ENCODE measurements at regions not wholly inside any gene's neighbourhood (a gene's known extent, or its start where the extent isn't known, plus 50 kb on each side); places are given as distances from the start of the nearest gene placed in this dataset.
A peak's percentile ranks its signal among the peaks of the same experiment; 100 is the strongest.

- no peak for DNase-seq (ENCODE audit: low spot score)
Observed at GRCh38 chr9:107992271-107992670, 502.7 kb upstream of the KLF4 start.

- no peak for DNase-seq (ENCODE audit: low spot score)
Observed at GRCh38 chr9:107991581-107991980, 502.0 kb upstream of the KLF4 start.

- DNase-seq (ENCODE audit: low spot score): peak; percentile 71
Observed at GRCh38 chr9:107989544-107989943, 500.0 kb upstream of the KLF4 start.

- peak; percentile 24 for DNase-seq (ENCODE audit: low spot score)
Observed at GRCh38 chr9:107989099-107989498, 499.5 kb upstream of the KLF4 start.

- no peak for DNase-seq (ENCODE audit: low spot score)
Observed at GRCh38 chr9:107984956-107985355, 495.4 kb upstream of the KLF4 start.

- peak; percentile 41 for DNase-seq (ENCODE audit: low spot score)
Observed at GRCh38 chr9:107983762-107984161, 494.2 kb upstream of the KLF4 start.

- DNase-seq (ENCODE audit: low spot score): peak; percentile 53
Observed at GRCh38 chr9:107983181-107983603, 493.6 kb upstream of the KLF4 start.

- no peak for DNase-seq (ENCODE audit: low spot score)
Observed at GRCh38 chr9:107982745-107983144, 493.2 kb upstream of the KLF4 start.

GRCh38 chr9:107982001-107982400 lies 492.4 kb upstream of the KLF4 start:
- DNase-seq (ENCODE audit: low spot score): no peak

- DNase-seq (ENCODE audit: low spot score): no peak
Observed at GRCh38 chr9:107980984-107981383, 491.4 kb upstream of the KLF4 start.

- DNase-seq (ENCODE audit: low spot score): peak; percentile 12
Observed at GRCh38 chr9:107976767-107977166, 487.2 kb upstream of the KLF4 start.

GRCh38 chr9:107975426-107976010 lies 485.9 kb upstream of the KLF4 start:
- no peak for DNase-seq (ENCODE audit: low spot score)

GRCh38 chr9:107973451-107973850 lies 483.9 kb upstream of the KLF4 start:
- DNase-seq (ENCODE audit: low spot score): no peak

GRCh38 chr9:107972346-107972745 lies 482.8 kb upstream of the KLF4 start:
- no peak for DNase-seq (ENCODE audit: low spot score)

- DNase-seq (ENCODE audit: low spot score): no peak
Observed at GRCh38 chr9:107971241-107971640, 481.7 kb upstream of the KLF4 start.

- no peak for DNase-seq (ENCODE audit: low spot score)
Observed at GRCh38 chr9:107970726-107971125, 481.2 kb upstream of the KLF4 start.

- no peak for DNase-seq (ENCODE audit: low spot score)
Observed at GRCh38 chr9:107969727-107970126, 480.2 kb upstream of the KLF4 start.

- DNase-seq (ENCODE audit: low spot score): no peak
Observed at GRCh38 chr9:107969141-107969540, 479.6 kb upstream of the KLF4 start.

GRCh38 chr9:107963246-107963645 lies 473.7 kb upstream of the KLF4 start:
- DNase-seq (ENCODE audit: low spot score): no peak

GRCh38 chr9:107960916-107961315 lies 471.3 kb upstream of the KLF4 start:
- DNase-seq (ENCODE audit: low spot score): no peak

- no peak for DNase-seq (ENCODE audit: low spot score)
Observed at GRCh38 chr9:107954312-107954711, 464.7 kb upstream of the KLF4 start.

GRCh38 chr9:107953556-107954125 lies 464.1 kb upstream of the KLF4 start:
- DNase-seq (ENCODE audit: low spot score): no peak

- no peak for DNase-seq (ENCODE audit: low spot score)
Observed at GRCh38 chr9:107952773-107953172, 463.2 kb upstream of the KLF4 start.

GRCh38 chr9:107951511-107951910 lies 461.9 kb upstream of the KLF4 start:
- DNase-seq (ENCODE audit: low spot score): no peak
